ENCODE measurements at regions not wholly inside any gene's neighbourhood (a gene's known extent, or its start where the extent isn't known, plus 50 kb on each side); places are given as distances from the start of the nearest gene placed in this dataset.
"Not testable (repeated sequence)": the region's sequence is repeated elsewhere in the genome, so short reads cannot be mapped to it uniquely, and the experiment has no call there.

- no peak for DNase-seq
Observed at GRCh38 chr16:29156511-29156910, 171.7 kb downstream of the LAT start.

GRCh38 chr16:29155866-29156200 lies 171.0 kb downstream of the LAT start:
- not testable (repeated sequence) for DNase-seq

DNA sequence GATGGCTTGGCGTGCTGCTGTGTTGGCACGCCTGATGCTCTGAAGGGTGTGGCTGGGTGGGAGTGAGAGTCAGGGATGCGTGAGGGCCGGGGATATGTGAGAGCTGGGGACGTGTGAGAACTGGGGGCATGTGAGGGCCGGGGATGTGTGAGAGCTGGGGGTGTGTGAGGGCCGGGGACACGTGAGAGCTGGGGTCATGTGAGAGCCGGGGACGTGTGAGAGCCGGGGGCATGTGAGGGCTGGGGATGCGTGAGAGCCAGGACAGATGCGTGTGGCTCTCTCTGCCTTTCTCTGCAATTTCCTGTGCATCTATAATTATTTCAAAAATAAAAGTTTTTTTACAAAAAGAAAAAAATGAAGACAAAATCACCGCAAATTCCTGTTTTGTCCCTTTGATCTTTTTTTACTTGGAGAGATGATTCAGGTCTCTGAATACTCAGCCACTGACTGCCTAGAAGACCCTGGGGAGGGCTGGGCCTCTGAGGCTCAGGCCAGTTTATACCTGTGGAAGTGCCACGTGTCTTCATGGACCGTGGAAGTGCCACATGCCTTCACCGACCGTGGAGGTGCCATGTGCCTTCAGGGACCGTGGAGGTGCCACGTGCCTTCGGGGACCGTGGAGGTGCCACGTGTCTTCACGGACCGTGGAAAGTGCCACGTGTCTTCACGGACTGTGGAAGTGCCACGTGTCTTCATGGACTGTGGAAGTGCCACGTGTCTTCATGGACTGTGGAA lies 170.4 kb downstream of the LAT start:
- DNase-seq: not testable (repeated sequence)

GRCh38 chr16:29154676-29155121 lies 169.8 kb downstream of the LAT start:
- no peak for DNase-seq

GRCh38 chr16:29154088-29154487 lies 169.2 kb downstream of the LAT start:
- no peak for DNase-seq

DNA sequence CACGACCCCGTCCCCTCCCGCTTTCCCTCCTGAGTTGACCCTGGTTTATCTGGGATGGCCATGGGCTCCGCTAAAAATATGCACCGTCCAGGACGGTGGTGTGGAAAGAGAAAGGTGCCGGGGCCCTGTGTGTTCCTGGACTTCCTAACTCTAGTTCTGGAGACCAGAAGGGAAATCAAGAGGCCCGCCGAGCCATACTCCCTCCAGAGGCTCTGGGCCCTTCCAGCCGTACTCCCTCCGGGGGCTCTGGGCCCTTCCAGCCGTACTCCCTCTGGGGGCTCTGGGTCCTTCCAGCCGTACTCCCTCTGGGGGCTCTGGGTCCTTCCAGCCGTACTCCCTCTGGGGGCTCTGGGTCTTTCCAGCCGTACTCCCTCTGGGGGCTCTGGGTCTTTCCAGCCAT lies 168.5 kb downstream of the LAT start:
- not testable (repeated sequence) for DNase-seq

DNA sequence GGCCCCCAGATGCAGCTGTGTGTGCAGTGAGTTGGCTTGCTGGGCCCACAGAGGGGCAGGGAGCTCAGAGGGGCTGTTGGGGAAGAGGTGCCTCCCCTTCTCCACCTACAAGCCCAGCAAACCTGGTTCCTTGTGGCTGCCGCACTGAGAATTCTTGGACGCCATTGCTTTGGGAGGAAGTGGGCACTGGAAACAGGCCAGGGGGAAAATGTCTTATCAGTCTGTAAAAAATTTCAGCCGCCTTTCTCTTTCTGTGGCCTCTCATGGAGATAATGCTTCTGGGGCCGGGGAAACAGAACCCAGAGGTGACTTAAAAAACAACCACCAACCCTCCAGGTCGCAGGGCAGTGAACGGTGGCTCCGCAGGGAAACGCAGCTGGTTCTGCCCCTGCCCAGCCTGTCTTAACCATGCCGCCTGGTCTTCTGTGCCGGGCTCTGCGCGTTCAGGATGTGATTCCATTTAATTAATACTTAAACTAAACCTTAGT lies 167.7 kb downstream of the LAT start:
- DNase-seq: not testable (repeated sequence)

DNA sequence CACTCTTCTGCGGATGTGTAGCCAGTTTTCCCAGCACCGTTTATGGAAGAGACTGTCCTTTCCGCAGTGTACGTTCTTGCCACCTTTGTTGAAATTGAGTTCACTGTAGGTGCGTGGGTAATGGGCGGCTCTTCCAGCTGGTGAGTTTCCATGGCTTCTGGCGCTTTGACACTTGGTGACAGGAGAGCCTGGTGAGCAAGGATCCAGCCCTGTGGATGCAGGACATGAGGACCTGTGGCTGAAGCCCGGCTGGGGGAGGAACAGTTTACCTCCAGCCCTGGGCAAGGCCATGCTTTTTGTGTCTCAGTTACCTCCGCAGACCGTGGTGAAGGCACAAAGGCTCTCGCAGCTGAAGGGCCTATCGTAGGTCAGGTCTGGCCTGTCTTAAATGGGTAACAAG lies 166.5 kb downstream of the LAT start:
- DNase-seq: no peak

GRCh38 chr16:29149912-29150311 lies 165.1 kb downstream of the LAT start:
- DNase-seq: not testable (repeated sequence)

DNA sequence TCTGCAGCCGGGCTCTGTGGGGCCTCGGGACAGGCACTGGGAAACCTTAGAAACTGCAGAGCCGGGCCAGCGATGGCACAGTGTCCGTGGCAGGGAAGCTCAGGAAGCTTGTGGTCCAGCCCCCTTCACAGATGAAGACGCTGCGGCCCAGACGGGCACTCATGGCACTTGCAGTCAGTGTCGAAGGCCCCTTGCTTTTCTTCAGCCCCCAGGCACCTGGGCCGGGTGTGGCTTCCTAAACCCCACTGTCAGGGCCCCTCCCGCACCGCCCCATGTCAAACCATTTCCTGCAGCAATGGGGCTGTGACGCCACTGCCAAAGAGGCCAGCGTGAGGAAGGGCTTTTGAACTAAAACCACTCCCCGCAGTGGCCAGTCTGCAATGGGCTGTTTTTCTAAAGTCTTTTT lies 164.0 kb downstream of the LAT start:
- DNase-seq: no peak

DNA sequence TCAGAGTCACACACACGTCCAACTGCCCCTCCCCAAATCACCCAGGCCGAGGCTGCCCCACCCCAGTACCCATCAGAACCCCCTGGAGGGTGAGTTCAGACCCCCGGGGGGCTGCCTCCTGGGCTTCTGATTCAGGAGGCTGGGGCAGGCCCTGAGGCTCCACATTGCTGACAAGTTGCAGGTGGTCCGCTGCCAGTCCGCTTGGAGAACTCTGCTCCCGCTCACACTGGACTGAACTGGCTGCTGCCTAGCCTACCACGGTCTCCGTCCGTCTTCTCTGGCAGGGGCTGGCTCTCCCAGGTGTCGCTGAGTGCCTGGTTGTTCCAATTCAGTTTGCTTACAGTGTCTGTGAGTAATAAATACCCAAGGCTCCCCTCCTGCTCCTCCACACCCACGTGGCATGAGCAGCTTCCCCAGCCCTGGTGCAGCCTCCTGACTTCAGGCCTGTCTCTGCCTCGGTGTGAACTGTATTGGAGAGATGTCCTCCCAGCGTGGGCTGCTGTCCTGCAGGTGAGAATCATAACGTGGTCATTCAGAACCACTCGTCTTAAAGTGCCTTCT lies 163.4 kb downstream of the LAT start:
- no peak for DNase-seq

GRCh38 chr16:29147710-29148109 lies 162.9 kb downstream of the LAT start:
- DNase-seq: not testable (repeated sequence)

- DNase-seq: not testable (repeated sequence)
Observed at GRCh38 chr16:29146808-29147643, 162.2 kb downstream of the LAT start.

GRCh38 chr16:29146266-29146665 lies 161.4 kb downstream of the LAT start:
- DNase-seq: no peak

DNA sequence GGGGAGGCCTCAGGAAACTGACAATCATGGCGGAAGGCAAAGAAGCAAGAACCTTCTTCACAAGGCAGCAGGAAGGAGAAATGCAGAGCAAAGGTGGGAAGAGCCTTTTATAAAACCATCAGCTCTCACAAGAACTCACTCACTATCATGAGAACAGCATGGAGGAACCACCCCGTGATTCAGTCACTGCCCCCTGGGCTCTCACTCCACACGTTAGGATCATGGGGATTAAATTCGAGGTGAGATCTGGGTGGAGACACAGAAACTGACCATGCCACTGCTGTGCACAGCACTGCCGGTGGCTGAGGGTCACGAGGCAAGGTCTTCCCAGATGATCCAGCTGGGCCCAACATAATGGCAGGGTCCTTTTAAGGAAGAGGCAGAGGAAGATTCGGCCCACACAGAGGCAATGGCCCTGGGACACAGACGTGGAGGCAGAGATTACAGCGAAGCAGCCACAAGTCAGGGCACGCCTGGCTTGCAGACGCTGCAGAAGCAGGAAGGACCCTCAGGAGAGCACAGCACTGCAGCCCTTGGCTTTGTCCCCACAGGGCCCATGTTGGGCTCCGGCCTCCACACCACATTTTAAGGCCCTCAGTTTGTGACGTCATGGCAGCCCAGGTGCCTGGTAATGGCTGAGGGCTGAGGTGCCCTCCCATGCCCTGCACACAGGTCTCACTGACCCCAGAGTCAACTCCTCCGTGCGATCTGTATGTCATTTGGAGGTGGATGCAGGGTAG lies 160.8 kb downstream of the LAT start:
- not testable (repeated sequence) for DNase-seq

- not testable (repeated sequence) for DNase-seq
Observed at GRCh38 chr16:29145086-29145485, 160.2 kb downstream of the LAT start.

DNA sequence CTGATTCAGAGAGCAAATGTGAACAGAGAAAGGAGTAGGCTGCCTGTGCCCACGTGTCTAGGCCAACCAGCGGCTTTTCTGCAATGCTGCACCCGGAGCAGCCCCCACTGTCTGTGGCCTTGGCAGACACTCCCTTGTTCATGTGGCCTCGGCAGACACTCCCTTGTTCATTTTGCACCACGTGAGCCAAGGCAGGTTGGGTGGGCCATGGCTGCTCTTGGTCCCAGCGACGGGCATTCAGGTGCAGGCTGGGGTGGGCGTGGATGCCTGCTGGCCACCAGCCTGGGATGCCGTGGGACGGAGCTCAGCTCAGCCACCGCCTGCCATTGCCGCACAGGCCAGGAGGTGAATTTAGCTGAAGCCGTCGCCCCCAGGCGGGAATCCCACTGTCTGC lies 159.8 kb downstream of the LAT start:
- not testable (repeated sequence) for DNase-seq

DNA sequence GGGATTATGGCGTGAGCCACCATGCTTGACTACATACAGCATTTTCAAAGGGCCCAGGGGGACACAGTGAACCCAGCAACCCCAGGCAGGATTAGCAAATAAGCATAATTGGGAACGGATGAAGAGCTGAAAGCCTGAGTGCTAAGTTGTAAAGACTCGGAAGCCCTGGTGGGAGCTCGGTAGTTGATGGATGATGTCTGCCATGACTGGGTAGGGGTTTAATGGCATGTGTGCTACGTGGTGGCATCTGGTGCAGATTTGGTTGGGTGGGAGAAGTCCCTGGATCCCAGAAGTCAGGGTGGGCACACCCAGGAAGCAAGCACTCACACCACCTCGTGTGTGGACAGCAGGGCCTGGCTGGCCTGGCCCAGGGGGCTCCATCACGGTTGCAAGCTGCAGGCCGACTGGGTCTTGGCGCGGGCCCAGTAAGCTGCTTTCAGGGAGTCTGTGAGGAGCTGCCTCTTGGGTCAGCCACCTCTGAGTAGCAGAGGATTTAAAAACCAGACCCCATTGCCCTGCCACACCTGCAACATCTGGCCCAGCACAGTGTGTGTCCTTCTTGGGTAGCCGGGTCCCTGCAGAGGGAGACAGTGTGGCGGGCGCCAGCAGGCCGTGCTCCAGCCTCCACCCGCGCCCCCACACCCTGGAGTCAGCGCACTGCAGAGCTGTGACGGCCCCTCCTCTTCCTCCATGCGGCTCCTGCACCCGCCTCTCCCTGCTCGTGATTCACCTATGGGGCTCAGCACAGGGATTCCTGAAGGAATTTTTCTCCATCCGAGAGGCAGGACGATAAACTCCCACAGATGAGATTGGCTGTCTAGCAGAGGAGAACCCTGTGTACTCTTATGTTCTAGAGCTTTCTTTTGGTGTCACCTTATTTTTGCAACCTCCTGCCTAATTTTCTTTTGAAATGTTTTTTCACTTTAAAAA lies 159.2 kb downstream of the LAT start:
- not testable (repeated sequence) for DNase-seq

GRCh38 chr16:29142506-29142905 lies 157.7 kb downstream of the LAT start:
- not testable (repeated sequence) for DNase-seq

DNA sequence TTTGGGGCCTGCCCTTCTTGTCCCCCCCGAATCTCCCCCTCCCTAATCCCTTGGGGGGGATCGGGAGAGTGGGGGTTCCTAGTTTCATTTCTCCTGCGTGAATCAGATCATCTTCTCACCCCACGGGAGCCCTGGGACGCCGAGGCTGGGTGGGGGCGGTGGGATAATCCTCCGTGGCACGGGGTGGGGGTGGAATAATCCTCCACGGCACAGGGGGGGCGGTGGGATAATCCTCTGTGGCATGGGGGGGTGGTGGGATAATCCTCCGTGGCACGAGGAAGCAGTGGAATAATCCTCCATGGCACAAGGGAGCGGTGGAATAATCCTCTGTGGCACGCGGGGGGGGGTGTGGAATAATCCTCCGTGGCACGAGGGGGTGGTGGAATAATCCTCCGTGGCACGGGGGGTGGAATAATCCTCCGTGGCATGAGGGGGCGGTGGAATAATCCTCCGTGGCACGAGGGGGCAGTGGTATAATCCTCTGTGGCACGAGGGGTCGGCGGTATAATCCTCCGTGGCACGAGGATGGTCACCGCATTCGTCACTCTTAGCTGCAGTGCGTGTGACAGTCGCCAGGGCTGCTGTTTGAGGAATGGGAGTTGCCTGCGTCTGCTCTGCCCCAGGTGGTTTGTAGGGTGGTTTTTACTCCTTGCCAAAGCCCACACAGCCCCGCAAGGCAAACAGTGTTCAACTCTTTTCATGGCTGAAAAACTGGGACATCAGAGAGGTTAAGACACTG lies 156.9 kb downstream of the LAT start:
- no peak for DNase-seq

GRCh38 chr16:29141121-29141520 lies 156.3 kb downstream of the LAT start:
- not testable (repeated sequence) for DNase-seq
